ENCODE measurements at regions not wholly inside any gene's neighbourhood (a gene's known extent, or its start where the extent isn't known, plus 50 kb on each side); places are given as distances from the start of the nearest gene placed in this dataset.
"Not testable (repeated sequence)": the region's sequence is repeated elsewhere in the genome, so short reads cannot be mapped to it uniquely, and the experiment has no call there.

- no peak for DNase-seq (ENCODE audit: extremely low read depth, low read depth, low spot score)
These were observed 1136.4 kb upstream of the TMEM132C start for GRCh38 chr12:127130506-127131124.

DNA sequence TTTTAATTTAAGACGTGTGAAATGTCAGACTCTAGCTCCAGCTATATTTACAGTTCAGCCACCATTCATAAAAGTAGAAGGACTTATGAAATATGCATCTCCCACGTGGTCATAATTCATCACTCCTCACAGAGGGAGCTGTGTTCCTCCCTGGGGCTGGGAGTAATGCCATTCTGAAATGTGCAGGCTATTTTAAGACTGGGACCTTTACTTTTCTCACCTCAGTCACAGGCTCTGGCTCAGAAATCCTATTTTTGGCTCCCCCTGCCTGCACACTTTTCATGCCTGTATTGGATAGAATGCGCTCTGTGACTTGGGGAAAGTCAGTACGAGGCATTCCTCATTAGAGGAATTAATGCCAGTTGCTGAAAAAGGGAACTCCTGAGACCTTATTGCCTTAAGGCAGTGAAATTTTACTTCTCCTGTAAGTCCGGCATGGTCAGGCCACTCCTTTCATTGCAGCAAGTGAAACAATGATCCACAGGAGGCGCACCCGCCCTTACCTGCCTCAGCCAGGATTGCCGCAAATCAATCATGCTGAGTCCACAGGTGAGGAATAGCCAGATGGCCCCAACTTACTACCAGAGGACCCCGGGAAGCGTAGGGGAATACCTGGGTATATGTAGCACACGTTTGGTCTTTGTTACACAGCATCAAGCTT lies 1133.2 kb upstream of the TMEM132C start:
- no peak for DNase-seq (ENCODE audit: extremely low read depth, low read depth, low spot score)

DNA sequence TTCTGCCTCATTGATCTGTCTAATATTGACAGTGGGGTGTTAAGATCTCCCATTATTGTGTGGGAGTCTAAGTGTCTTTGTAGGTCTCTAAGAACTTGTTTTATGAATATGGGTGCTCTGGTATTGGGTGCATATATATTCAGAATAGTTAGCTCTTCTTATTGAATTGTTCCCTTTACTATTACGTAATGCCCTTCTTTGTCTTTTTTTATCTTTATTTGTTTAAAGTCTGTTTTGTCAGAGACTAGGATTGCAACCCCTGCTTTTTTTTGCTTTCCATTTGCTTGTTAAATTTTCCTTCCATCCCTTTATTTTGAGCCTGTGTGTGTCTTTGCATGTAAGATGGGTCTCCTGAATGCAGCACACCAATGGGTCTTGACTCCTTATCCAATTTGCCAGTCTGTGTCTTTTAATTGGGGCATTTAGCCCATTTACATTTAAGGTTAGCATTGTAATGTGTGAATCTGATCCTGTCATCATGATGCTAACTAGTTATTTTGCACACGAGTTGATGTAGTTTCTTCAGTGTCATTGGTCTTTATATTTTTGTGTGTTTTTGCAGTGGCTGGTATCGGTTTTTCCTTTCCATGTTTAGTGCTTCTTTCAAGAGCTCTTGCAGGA lies 1126.0 kb upstream of the TMEM132C start:
- DNase-seq (ENCODE audit: extremely low read depth, low read depth, low spot score): not testable (repeated sequence)

DNA sequence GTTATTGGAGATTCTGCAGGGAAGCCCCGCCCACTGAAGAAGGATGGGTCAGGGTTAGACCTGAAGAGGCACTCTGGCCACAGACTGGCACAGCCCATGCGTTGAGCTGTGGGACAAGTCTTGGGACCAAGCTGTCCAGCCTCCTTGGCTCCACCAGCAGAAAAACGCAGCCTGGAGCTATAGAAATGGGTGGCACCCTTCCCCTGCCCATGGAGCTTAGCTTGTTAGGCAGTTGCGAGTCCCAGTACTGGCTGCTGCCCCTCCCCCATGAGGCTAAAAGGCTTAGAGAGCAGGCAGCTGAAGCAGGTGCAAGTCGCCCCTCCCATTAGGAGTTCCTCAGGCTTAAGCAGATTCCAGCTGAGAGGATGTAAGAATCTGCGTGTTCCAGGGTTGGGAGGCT lies 1124.0 kb upstream of the TMEM132C start:
- no peak for DNase-seq (ENCODE audit: extremely low read depth, low read depth, low spot score)

GRCh38 chr12:127144770-127145169 lies 1122.2 kb upstream of the TMEM132C start:
- DNase-seq (ENCODE audit: extremely low read depth, low read depth, low spot score): no peak

GRCh38 chr12:127145241-127145928 lies 1121.6 kb upstream of the TMEM132C start:
- no peak for DNase-seq (ENCODE audit: extremely low read depth, low read depth, low spot score)

- DNase-seq (ENCODE audit: extremely low read depth, low read depth, low spot score): no peak
These were observed 1120.8 kb upstream of the TMEM132C start for GRCh38 chr12:127145929-127146789.

GRCh38 chr12:127146991-127147718 lies 1119.8 kb upstream of the TMEM132C start:
- no peak for DNase-seq (ENCODE audit: extremely low read depth, low read depth, low spot score)

- DNase-seq (ENCODE audit: extremely low read depth, low read depth, low spot score): no peak
These were observed 1119.2 kb upstream of the TMEM132C start for GRCh38 chr12:127147724-127148123.

DNA sequence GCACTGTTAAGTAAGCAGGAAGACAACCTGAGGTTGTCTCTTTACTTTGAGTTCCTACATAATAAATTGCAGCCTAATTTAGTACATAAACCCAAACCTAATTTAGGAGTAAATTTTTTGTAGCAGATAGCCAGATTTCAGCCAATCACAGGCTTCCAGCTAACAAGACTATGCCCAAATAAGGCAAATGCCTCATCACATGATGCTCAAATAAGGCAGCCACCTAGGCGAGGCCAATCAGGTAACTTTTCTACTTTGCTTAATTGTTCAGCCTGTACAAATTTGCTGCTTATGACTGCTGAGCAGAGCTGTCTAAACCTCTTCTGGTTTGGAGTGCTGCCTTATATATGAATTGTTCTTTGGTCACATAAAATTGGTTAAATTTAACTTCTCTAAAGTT lies 1118.7 kb upstream of the TMEM132C start:
- no peak for DNase-seq (ENCODE audit: extremely low read depth, low read depth, low spot score)

- DNase-seq (ENCODE audit: extremely low read depth, low read depth, low spot score): no peak
These were observed 1117.6 kb upstream of the TMEM132C start for GRCh38 chr12:127149226-127149964.

- DNase-seq (ENCODE audit: extremely low read depth, low read depth, low spot score): no peak
These were observed 1116.9 kb upstream of the TMEM132C start for GRCh38 chr12:127150028-127150427.

DNA sequence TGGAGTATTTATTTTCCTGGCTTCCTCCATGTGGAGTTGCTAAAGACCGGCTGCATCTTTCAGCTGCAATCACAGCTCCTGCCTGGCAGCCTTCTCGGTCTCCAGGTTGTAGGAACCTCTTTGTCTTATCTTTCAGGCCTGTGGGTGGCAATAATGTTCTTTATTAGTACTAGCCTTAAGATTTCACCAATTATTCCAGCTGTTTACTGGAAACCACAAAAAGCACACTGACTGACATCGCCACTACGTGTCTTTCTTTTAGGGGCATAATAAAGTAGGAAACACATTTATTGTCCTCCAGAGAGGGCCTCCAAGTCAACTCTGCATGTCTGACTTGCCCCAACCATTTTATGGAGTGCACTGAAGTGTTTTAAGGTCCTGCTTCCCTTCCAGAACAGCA lies 1116.5 kb upstream of the TMEM132C start:
- no peak for DNase-seq (ENCODE audit: extremely low read depth, low read depth, low spot score)

DNA sequence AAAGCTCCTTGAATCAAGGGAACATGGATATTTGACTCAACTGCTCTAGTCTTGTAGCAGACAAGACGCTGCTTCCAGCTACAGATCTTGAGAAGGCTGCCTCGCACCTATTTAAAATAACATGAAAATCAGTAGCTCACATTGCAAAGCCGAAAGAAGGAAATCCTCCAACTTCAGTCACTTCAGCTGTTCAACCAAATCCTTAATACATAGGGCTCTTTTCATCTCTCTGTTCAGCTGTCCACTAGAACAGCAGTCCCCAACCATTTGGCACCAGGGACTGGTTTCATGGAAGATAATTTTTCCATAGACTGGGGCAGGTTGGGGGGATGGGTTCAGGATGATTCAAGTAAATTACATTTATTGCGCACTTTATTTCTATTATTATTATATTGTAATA lies 1116.0 kb upstream of the TMEM132C start:
- DNase-seq (ENCODE audit: extremely low read depth, low read depth, low spot score): no peak

GRCh38 chr12:127153996-127154395 lies 1113.0 kb upstream of the TMEM132C start:
- DNase-seq (ENCODE audit: extremely low read depth, low read depth, low spot score): no peak

DNA sequence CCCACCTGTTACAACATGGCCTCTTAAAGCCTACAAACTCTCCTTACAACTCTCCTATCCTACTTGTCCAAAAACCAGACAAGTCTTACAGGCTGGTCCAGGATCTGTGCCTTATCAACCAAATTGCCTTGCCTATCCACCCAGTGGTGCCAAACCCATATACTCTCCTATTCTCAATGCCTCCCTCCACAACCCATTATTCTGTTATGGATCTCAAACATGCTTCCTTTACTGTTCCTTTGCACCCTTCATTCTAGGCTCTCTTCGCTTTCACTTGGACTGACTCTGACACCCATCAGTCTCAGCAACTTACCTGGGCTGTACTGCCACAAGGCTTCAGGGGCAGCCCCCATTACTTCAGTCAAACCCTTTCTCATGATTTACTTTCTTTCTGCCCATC lies 1112.1 kb upstream of the TMEM132C start:
- DNase-seq (ENCODE audit: extremely low read depth, low read depth, low spot score): not testable (repeated sequence)

DNA sequence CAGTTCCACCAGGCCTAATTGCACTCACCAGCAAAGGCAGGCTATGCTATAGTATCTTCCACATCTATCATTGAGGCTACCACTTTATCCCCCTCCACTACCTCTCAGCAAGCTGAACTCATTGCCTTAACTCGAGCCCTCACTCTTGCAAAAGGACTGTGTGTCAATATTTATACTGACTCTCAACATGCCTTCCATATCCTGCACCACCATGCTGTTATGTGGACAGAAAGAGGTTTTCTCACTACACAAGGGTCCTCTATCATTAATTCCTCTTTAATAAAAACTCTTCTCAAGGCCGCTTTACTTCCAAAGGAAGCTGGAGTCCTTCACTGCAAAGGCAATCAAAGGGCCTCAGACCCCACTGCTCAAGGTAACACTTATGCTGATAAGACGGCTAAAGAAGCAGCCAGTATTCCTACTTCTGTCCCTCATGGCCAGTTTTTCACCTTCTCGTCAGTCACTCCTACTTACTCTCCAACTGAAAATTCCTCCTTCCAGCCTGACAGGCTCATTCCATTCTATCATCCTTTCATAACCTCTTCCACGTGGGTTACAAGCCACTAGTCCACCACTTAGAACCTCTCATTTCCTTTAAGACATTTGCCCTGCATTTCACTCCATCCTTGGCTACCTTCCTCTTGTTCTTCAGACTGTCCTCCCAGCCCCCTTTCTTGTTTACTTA lies 1110.9 kb upstream of the TMEM132C start:
- not testable (repeated sequence) for DNase-seq (ENCODE audit: extremely low read depth, low read depth, low spot score)

GRCh38 chr12:127157501-127158366 lies 1109.2 kb upstream of the TMEM132C start:
- not testable (repeated sequence) for DNase-seq (ENCODE audit: extremely low read depth, low read depth, low spot score)

Measured in glomerular endothelial cell (primary cell).